NB4 (cell line): ENCODE measurements at regions not wholly inside any gene's neighbourhood (a gene's known extent, or its start where the extent isn't known, plus 50 kb on each side); places are given as distances from the start of the nearest gene placed in this dataset.

Source experiments
- DNase-seq: peaks from one replicate; pipeline ENCODE4 v3.0.0; 2010; ENCODE audit warnings: low read depth
- H3K4me3 ChIP-seq: one replicate; pipeline ENCODE4 v1.5.1; 2011; ENCODE audit warnings: mild to moderate bottlenecking, low read depth, low read length, moderate library complexity
- MYC ChIP-seq: IDR thresholded peaks from 2 replicates; pipeline ENCODE4 v1.6.1; 2011; ENCODE audit warnings: low read depth, low read length
- POLR2A ChIP-seq: IDR thresholded peaks from 2 replicates; pipeline ENCODE4 v1.6.1; 2011; ENCODE audit warnings: mild to moderate bottlenecking; ENCODE audit not compliant: insufficient read length; ENCODE audit errors: extremely low read depth
- TF ChIP-seq, protein P1 (sequence below): IDR thresholded peaks from 2 replicates; pipeline ENCODE4 v1.6.1; 2011; ENCODE audit warnings: low read depth, low read length
- TF ChIP-seq, protein P2 (sequence below): IDR thresholded peaks from one replicate; pipeline ENCODE4 v1.5.1; 2012; ENCODE audit warnings: low read depth, low read length

DNA sequence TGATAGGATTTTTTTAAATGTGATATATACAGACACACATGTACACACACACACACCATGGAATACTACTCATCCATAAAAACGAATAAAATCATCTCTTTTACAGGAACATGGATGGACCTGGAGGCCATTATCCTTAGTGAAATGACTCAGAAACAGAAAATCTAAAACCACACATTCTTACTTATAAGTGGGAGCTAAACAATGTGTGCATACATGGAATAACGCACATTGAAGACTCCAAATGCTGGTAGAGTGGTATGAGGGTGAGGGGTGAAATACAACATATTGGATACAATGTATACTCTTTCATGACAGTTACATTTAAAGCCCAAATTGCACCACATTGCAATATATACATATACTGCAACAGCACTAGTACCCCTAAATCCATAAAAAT lies 120.2 kb upstream of the ADGRL3 start:
- no peak overlapping the region for H3K4me3 ChIP-seq
- TF ChIP-seq, protein P1, sequence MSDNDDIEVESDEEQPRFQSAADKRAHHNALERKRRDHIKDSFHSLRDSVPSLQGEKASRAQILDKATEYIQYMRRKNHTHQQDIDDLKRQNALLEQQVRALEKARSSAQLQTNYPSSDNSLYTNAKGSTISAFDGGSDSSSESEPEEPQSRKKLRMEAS: no peak
- TF ChIP-seq, protein P2, sequence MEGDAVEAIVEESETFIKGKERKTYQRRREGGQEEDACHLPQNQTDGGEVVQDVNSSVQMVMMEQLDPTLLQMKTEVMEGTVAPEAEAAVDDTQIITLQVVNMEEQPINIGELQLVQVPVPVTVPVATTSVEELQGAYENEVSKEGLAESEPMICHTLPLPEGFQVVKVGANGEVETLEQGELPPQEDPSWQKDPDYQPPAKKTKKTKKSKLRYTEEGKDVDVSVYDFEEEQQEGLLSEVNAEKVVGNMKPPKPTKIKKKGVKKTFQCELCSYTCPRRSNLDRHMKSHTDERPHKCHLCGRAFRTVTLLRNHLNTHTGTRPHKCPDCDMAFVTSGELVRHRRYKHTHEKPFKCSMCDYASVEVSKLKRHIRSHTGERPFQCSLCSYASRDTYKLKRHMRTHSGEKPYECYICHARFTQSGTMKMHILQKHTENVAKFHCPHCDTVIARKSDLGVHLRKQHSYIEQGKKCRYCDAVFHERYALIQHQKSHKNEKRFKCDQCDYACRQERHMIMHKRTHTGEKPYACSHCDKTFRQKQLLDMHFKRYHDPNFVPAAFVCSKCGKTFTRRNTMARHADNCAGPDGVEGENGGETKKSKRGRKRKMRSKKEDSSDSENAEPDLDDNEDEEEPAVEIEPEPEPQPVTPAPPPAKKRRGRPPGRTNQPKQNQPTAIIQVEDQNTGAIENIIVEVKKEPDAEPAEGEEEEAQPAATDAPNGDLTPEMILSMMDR: no peak
- TF ChIP-seq MYC (no peak), POLR2A (no peak)
- DNase-seq: no peak

DNA sequence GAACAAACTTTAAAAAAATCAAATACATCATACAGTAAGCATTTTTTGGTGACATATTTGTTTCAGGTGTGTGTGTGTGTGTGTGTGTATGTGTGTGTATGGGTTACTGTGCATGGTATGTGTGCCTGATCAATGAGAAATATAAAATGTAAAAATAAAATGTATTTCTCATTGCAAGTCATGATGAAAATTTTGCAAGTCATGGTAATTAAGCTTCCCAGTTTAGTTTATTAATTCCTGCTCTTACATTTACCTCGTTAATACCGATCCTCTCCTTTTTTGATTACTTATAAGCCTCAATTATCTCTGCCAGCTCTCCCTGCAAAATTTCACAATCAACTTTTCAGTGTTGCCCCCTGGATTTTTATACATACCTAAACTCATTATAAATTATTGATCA lies 114.6 kb upstream of the ADGRL3 start:
- no peak overlapping the region for H3K4me3 ChIP-seq
- DNase-seq: no peak
- TF ChIP-seq, protein P1: no peak
- TF ChIP-seq MYC: no peak
- TF ChIP-seq, protein P2: no peak
- TF ChIP-seq POLR2A: no peak

DNA sequence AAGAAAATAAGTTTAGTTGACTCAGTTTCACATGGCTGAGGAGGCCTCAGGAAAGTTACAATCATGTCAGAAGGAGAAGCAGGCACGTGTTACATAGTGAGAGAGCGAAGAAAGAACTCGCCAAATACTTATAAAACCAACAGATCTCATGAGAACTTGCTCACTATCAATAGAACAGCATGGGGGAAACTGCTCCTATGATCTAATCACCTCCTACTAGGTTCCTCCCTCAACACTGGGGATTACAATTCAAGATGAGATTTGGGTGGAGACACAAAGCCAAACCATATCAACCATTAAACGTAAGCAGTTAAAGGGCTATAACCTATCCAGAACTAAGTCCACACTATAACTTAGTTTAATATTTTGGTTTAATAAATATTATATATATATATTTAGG lies 113.8 kb upstream of the ADGRL3 start:
- no peak for DNase-seq
- TF ChIP-seq POLR2A: no peak
- no peak for TF ChIP-seq MYC
- TF ChIP-seq, protein P2: no peak
- TF ChIP-seq, protein P1: no peak
- no peak overlapping the region for H3K4me3 ChIP-seq

DNA sequence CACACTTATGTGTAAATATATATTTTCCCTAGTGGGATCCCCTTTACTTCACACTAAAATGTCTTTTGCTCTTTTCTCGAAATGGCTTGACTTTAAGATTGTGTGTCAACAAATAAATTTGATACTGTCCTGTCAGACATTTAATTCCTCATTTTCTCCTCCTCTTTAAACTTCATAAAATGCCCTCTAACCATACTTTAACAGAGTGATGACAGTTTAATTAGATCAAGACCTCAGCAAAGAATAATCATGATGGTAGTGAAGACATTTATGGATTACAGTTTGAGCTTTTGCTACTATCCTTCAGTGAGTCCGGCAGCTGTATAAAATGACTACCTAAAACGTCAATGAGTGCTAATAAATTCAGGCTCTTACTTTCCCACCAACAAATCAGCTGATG lies 113.1 kb upstream of the ADGRL3 start:
- no peak overlapping the region for H3K4me3 ChIP-seq
- TF ChIP-seq, protein P1: no peak
- TF ChIP-seq, protein P2: no peak
- TF ChIP-seq MYC: no peak
- TF ChIP-seq POLR2A: no peak
- no peak for DNase-seq

DNA sequence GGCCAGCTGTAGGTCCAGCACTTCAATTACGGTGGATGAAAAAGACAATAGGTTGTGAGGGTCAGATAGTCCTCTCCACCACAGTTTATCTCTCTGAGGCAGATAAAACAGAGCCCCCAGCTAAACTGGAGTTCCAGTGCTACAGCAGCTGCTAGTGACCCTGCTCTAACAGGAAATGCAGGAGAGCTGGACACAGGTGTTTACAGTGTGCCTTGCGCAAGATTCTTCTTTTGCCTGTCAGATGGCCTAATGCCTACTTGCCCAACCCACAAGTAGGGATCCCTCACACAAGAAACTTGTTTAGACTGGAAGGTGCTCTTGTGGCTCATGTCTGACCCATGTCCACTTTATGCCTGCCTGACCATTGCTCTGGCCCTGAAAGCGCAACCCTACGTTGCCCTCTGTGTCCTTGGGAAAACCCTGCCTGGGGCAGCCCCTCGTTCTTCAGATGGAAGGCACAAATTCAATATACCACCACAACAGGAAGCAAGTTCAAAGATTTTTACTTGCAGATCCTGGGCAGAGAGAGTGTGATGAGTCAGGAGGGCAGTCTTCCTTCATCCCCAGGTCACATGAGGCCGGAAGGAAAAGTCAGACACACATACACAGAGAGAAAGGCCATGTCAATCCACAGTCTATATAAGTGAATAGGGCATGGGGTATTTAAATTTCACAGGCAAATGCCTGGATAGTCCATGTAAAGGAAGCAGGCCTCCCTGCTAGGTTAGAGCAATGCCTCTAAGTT lies 105.1 kb upstream of the ADGRL3 start:
- TF ChIP-seq, protein P1: no peak
- no peak for TF ChIP-seq MYC
- TF ChIP-seq POLR2A: no peak
- TF ChIP-seq, protein P2: no peak
- no peak for DNase-seq
- H3K4me3 ChIP-seq: no peak overlapping the region
